ENCODE measurements at regions not wholly inside any gene's neighbourhood (a gene's known extent, or its start where the extent isn't known, plus 50 kb on each side); places are given as distances from the start of the nearest gene placed in this dataset.

GRCh38 chr4:119937746-119938145 lies 128.9 kb downstream of the MAD2L1 start:
- ATAC-seq (no peak), DNase-seq (ENCODE audit: low spot score) (no peak), FAIRE-seq (no peak)
- CTCF ChIA-PET (ENCODE audit: low intra/inter-chr PET ratio, low total read pairs), result no interaction called here
- no peak overlapping the region for H3K4me3 ChIP-seq (replicated peaks in 1 of 3; ENCODE audit: insufficient read depth in 1 of 3, low read depth in 2 of 3, low read length in 3 of 3)
- BruUV-seq (replicated peaks), result no TSS peak
- POLR2A ChIA-PET, result no interaction called here
- intact Hi-C loops (cut with micrococcal nuclease; ENCODE audit: unreplicated experiment), result no loop called here
- H3K4me2 ChIP-seq (ENCODE audit: low read depth, low read length), result no peak overlapping the region
- H3K9ac ChIP-seq (ENCODE audit: insufficient read depth, low read depth, low read length), result no peak overlapping the region
- H3K36me3 ChIP-seq (replicated peaks in 1 of 2; ENCODE audit: control insufficient read depth in 1 of 2, insufficient read depth in 2 of 2, low read length in 2 of 2), result no peaks in the 10 kb centered on the region
- in situ Hi-C loops (cut with HindIII; ENCODE audit: extremely low pct_ligation_motif_present, low pct_unique_long_range_greater_than_20kb), result no loop called here
- H3K27ac ChIP-seq (ENCODE audit: extremely low read length, insufficient read depth, low read length), result no peak overlapping the region
- no peaks in the 10 kb centered on the region for H3K27me3 ChIP-seq (ENCODE audit: control insufficient read depth in 1 of 2, insufficient read depth in 2 of 2, low read length in 2 of 2)
- no peak overlapping the region for H2AFZ ChIP-seq (ENCODE audit: low read length)
- H4K20me1 ChIP-seq (ENCODE audit: insufficient read depth, low read length), result no peaks in the 10 kb centered on the region
- no peaks in the 10 kb centered on the region for H3K4me1 ChIP-seq (ENCODE audit: insufficient read depth, low read length)
- no peaks in the 10 kb centered on the region for H3K9me3 ChIP-seq (ENCODE audit: low read length)
- H3K79me2 ChIP-seq (ENCODE audit: insufficient read depth, low read length), result no peaks in the 10 kb centered on the region
- TF ChIP-seq ZNF576 (CRISPR knock-in tag; IDR thresholded peaks at IDR 0.05), result no peak
- TF ChIP-seq MAFK (conservative IDR thresholded peaks at IDR 0.05 in 1 of 2, IDR thresholded peaks at IDR 0.05 in 1 of 2; ENCODE audit: low read length in 2 of 2), result no peak
- no peak for TF ChIP-seq ZNF567 (CRISPR knock-in tag; IDR thresholded peaks at IDR 0.05; ENCODE audit: borderline replicate concordance)
- TF ChIP-seq SAP130 (CRISPR knock-in tag; IDR thresholded peaks at IDR 0.05; ENCODE audit: low read depth), result no peak
- TF ChIP-seq GPN1 (CRISPR knock-in tag; IDR thresholded peaks at IDR 0.05; ENCODE audit: borderline replicate concordance), result no peak

GRCh38 chr4:119933606-119934005 lies 133.0 kb downstream of the MAD2L1 start:
- Histone ChIP-seq H3K36me3 (replicated peaks in 1 of 2; ENCODE audit: control insufficient read depth in 1 of 2, insufficient read depth in 2 of 2, low read length in 2 of 2) (no peaks in the 10 kb centered on the region), H3K79me2 (ENCODE audit: insufficient read depth, low read length) (no peaks in the 10 kb centered on the region), H3K4me1 (ENCODE audit: insufficient read depth, low read length) (no peaks in the 10 kb centered on the region), H3K4me2 (ENCODE audit: low read depth, low read length) (no peak overlapping the region), H4K20me1 (ENCODE audit: insufficient read depth, low read length) (no peaks in the 10 kb centered on the region), H3K9me3 (ENCODE audit: low read length) (no peaks in the 10 kb centered on the region), H3K27me3 (ENCODE audit: control insufficient read depth in 1 of 2, insufficient read depth in 2 of 2, low read length in 2 of 2) (no peaks in the 10 kb centered on the region), H2AFZ (ENCODE audit: low read length) (no peak overlapping the region), H3K9ac (ENCODE audit: insufficient read depth, low read depth, low read length) (no peak overlapping the region), H3K4me3 (replicated peaks in 1 of 3; ENCODE audit: insufficient read depth in 1 of 3, low read depth in 2 of 3, low read length in 3 of 3) (no peak overlapping the region), H3K27ac (ENCODE audit: extremely low read length, insufficient read depth, low read length) (no peak overlapping the region)
- in situ Hi-C loops (cut with HindIII; ENCODE audit: extremely low pct_ligation_motif_present, low pct_unique_long_range_greater_than_20kb) (no loop called here), intact Hi-C loops (cut with micrococcal nuclease; ENCODE audit: unreplicated experiment) (no loop called here)
- ChIA-PET CTCF (ENCODE audit: low intra/inter-chr PET ratio, low total read pairs) (no interaction called here), POLR2A (no interaction called here)
- ATAC-seq (no peak), FAIRE-seq (no peak), DNase-seq (ENCODE audit: low spot score) (no peak)
- BruUV-seq (replicated peaks), result no TSS peak
- 60% methylated on average over 1 of the region's 1 CpG for WGBS (ENCODE audit: low lambda C conversion rate)
- TF ChIP-seq, protein P1, sequence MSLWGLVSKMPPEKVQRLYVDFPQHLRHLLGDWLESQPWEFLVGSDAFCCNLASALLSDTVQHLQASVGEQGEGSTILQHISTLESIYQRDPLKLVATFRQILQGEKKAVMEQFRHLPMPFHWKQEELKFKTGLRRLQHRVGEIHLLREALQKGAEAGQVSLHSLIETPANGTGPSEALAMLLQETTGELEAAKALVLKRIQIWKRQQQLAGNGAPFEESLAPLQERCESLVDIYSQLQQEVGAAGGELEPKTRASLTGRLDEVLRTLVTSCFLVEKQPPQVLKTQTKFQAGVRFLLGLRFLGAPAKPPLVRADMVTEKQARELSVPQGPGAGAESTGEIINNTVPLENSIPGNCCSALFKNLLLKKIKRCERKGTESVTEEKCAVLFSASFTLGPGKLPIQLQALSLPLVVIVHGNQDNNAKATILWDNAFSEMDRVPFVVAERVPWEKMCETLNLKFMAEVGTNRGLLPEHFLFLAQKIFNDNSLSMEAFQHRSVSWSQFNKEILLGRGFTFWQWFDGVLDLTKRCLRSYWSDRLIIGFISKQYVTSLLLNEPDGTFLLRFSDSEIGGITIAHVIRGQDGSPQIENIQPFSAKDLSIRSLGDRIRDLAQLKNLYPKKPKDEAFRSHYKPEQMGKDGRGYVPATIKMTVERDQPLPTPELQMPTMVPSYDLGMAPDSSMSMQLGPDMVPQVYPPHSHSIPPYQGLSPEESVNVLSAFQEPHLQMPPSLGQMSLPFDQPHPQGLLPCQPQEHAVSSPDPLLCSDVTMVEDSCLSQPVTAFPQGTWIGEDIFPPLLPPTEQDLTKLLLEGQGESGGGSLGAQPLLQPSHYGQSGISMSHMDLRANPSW (CRISPR knock-in tag; IDR thresholded peaks at IDR 0.05; ENCODE audit: borderline replicate concordance), result no peak
- no peak for TF ChIP-seq MTA3 (CRISPR knock-in tag; IDR thresholded peaks at IDR 0.05)
- TF ChIP-seq ZNF143 (CRISPR knock-in tag; IDR thresholded peaks at IDR 0.05), result no peak
- TF ChIP-seq, protein P2, sequence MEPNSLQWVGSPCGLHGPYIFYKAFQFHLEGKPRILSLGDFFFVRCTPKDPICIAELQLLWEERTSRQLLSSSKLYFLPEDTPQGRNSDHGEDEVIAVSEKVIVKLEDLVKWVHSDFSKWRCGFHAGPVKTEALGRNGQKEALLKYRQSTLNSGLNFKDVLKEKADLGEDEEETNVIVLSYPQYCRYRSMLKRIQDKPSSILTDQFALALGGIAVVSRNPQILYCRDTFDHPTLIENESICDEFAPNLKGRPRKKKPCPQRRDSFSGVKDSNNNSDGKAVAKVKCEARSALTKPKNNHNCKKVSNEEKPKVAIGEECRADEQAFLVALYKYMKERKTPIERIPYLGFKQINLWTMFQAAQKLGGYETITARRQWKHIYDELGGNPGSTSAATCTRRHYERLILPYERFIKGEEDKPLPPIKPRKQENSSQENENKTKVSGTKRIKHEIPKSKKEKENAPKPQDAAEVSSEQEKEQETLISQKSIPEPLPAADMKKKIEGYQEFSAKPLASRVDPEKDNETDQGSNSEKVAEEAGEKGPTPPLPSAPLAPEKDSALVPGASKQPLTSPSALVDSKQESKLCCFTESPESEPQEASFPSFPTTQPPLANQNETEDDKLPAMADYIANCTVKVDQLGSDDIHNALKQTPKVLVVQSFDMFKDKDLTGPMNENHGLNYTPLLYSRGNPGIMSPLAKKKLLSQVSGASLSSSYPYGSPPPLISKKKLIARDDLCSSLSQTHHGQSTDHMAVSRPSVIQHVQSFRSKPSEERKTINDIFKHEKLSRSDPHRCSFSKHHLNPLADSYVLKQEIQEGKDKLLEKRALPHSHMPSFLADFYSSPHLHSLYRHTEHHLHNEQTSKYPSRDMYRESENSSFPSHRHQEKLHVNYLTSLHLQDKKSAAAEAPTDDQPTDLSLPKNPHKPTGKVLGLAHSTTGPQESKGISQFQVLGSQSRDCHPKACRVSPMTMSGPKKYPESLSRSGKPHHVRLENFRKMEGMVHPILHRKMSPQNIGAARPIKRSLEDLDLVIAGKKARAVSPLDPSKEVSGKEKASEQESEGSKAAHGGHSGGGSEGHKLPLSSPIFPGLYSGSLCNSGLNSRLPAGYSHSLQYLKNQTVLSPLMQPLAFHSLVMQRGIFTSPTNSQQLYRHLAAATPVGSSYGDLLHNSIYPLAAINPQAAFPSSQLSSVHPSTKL (CRISPR knock-in tag; IDR thresholded peaks at IDR 0.05), result no peak
- TF ChIP-seq ZIK1 (CRISPR knock-in tag; IDR thresholded peaks at IDR 0.05; ENCODE audit: borderline replicate concordance, low read depth), result no peak
- no peak for TF ChIP-seq KAT2B (IDR thresholded peaks at IDR 0.05; ENCODE audit: borderline replicate concordance, low read depth, low read length)
- no peak for TF ChIP-seq ZNF572 (CRISPR knock-in tag; IDR thresholded peaks at IDR 0.05)
